SU-DHL-6 (cell line): ENCODE measurements at regions not wholly inside any gene's neighbourhood (a gene's known extent, or its start where the extent isn't known, plus 50 kb on each side); places are given as distances from the start of the nearest gene placed in this dataset.

Experiments
- H2AFZ ChIP-seq: fragments of 200-600 bp; sonication (generic); 2 replicates; pipeline ENCODE4 v1.6.1; 2014; ENCODE audit warnings: low read depth, mild to moderate bottlenecking, moderate library complexity, mixed read lengths, antibody characterized with exemption, low read length; ENCODE audit not compliant: severe bottlenecking
- H3F3A ChIP-seq: fragments of 200-600 bp; shearing (Covaris generic); 2 replicates; pipeline ENCODE4 v1.6.0; 2016; ENCODE audit warnings: antibody characterized with exemption, mild to moderate bottlenecking; ENCODE audit not compliant: insufficient read depth
- H3K27ac ChIP-seq: fragments of 200-600 bp; sonication (generic); 2 replicates; pipeline ENCODE4 v1.5.1; 2016; ENCODE audit warnings: low read depth, mild to moderate bottlenecking, low read length, moderate library complexity, mixed read lengths
- H3K27me3 ChIP-seq: fragments of 200-600 bp; sonication (generic), shearing (Covaris generic); 2 replicates; pipeline ENCODE4 v1.6.0; 2014; ENCODE audit warnings: mild to moderate bottlenecking, low read length
- H3K36me3 ChIP-seq: fragments of 200-600 bp; sonication (generic); 2 replicates; pipeline ENCODE4 v1.6.1; 2014; ENCODE audit warnings: mild to moderate bottlenecking, low read length, mixed read lengths
- H3K4me2 ChIP-seq: fragments of 300-600, 200-600 bp; shearing (Covaris generic), sonication (generic); 2 replicates; pipeline ENCODE4 v1.6.0; 2014; ENCODE audit warnings: low read length, low read depth, mild to moderate bottlenecking; ENCODE audit not compliant: poor library complexity, severe bottlenecking
- H3K4me3 ChIP-seq: fragments of 200-600 bp; sonication (generic); 2 replicates; pipeline ENCODE4 v1.5.1; 2014; ENCODE audit warnings: antibody characterized with exemption, low read length, mild to moderate bottlenecking, mixed read lengths; ENCODE audit not compliant: insufficient read depth, poor library complexity, severe bottlenecking
- H3K79me2 ChIP-seq: fragments of 200-600 bp; sonication (generic); 2 replicates; pipeline ENCODE4 v1.6.1; 2014; ENCODE audit warnings: mild to moderate bottlenecking, low read length, moderate library complexity; ENCODE audit not compliant: insufficient read depth
- H3K9ac ChIP-seq: fragments of 200-600 bp; sonication (generic); 2 replicates; pipeline ENCODE4 v1.7.0; 2014; ENCODE audit warnings: mild to moderate bottlenecking, low read length
- H3K9me2 ChIP-seq: fragments of 200-600 bp; sonication (generic); replicated peaks from 2 replicates; pipeline ENCODE4 v1.6.1; 2014; ENCODE audit warnings: low read length; ENCODE audit not compliant: insufficient read depth
- H3K9me3 ChIP-seq: fragments of 200-600 bp; sonication (generic); 2 replicates; pipeline ENCODE4 v1.6.1; 2014; ENCODE audit warnings: low read length, mixed read lengths; ENCODE audit not compliant: insufficient read depth
- H4K20me1 ChIP-seq: fragments of 200-600 bp; sonication (generic); 2 replicates; pipeline ENCODE4 v1.6.1; 2014; ENCODE audit warnings: low read depth, mild to moderate bottlenecking, antibody characterized with exemption, low read length, moderate library complexity, mixed read lengths
- CTCF ChIP-seq: fragments of 200-600 bp; sonication (generic); IDR thresholded peaks from one replicate; pipeline ENCODE4 v1.5.1; 2017; ENCODE audit warnings: antibody characterized with exemption, mild to moderate bottlenecking, low read length, moderate library complexity; ENCODE audit not compliant: insufficient read depth, poor library complexity, severe bottlenecking
- EZH2phosphoT487 ChIP-seq: fragments of 200-600 bp; sonication (generic), shearing (Covaris generic); conservative IDR thresholded peaks from 2 replicates; pipeline ENCODE4 v1.6.1; 2018; ENCODE audit warnings: mild to moderate bottlenecking, antibody characterized with exemption, low read length, moderate library complexity, mixed read lengths

- Histone ChIP-seq H3K79me2 (no peaks in the 10 kb centered on the region), H3K9me3 (no peaks in the 10 kb centered on the region), H3K4me2 (no peak overlapping the region), H3K4me3 (no peak overlapping the region), H3K36me3 (no peaks in the 10 kb centered on the region), H2AFZ (no peak overlapping the region), H3K27me3 (no peaks in the 10 kb centered on the region), H3K9ac (no peak overlapping the region), H3K27ac (no peak overlapping the region), H4K20me1 (no peaks in the 10 kb centered on the region), H3F3A (no peaks in the 10 kb centered on the region), H3K9me2 (no peaks in the 10 kb centered on the region)
- TF ChIP-seq CTCF (no peak), EZH2phosphoT487 (no peak)
Measured at GRCh38 chr10:111785921-111786320, 397.6 kb downstream of the GPAM start.

GRCh38 chr10:111789821-111790220 lies 393.7 kb downstream of the GPAM start:
- no peak overlapping the region for H3K4me2 ChIP-seq
- H3K9me3 ChIP-seq = no peaks in the 10 kb centered on the region
- no peaks in the 10 kb centered on the region for H3K36me3 ChIP-seq
- H3K9ac ChIP-seq = no peak overlapping the region
- H4K20me1 ChIP-seq = no peaks in the 10 kb centered on the region
- no peaks in the 10 kb centered on the region for H3F3A ChIP-seq
- no peak overlapping the region for H3K27ac ChIP-seq
- H3K4me3 ChIP-seq = no peak overlapping the region
- no peaks in the 10 kb centered on the region for H3K27me3 ChIP-seq
- no peak overlapping the region for H2AFZ ChIP-seq
- H3K79me2 ChIP-seq = no peaks in the 10 kb centered on the region
- TF ChIP-seq CTCF (no peak), EZH2phosphoT487 (no peak)
- no peaks in the 10 kb centered on the region for H3K9me2 ChIP-seq

GRCh38 chr10:111801841-111802240 lies 381.7 kb downstream of the GPAM start:
- TF ChIP-seq CTCF (no peak), EZH2phosphoT487 (no peak)

More at GRCh38 chr10:111801841-111802240, 381.7 kb downstream of the GPAM start:
- no peak overlapping the region for H3K4me2 ChIP-seq
- H3K9me2 ChIP-seq = no peaks in the 10 kb centered on the region
- H3K79me2 ChIP-seq = no peaks in the 10 kb centered on the region
- H2AFZ ChIP-seq = no peak overlapping the region
- H3K27me3 ChIP-seq = no peaks in the 10 kb centered on the region
- no peaks in the 10 kb centered on the region for H3K36me3 ChIP-seq
- H3K27ac ChIP-seq = no peak overlapping the region
- H3K9me3 ChIP-seq = no peaks in the 10 kb centered on the region
- no peaks in the 10 kb centered on the region for H4K20me1 ChIP-seq
- H3K4me3 ChIP-seq = no peak overlapping the region
- H3K9ac ChIP-seq = no peak overlapping the region
- H3F3A ChIP-seq = no peaks in the 10 kb centered on the region
